ENCODE measurements at regions not wholly inside any gene's neighbourhood (a gene's known extent, or its start where the extent isn't known, plus 50 kb on each side); places are given as distances from the start of the nearest gene placed in this dataset.

DNA sequence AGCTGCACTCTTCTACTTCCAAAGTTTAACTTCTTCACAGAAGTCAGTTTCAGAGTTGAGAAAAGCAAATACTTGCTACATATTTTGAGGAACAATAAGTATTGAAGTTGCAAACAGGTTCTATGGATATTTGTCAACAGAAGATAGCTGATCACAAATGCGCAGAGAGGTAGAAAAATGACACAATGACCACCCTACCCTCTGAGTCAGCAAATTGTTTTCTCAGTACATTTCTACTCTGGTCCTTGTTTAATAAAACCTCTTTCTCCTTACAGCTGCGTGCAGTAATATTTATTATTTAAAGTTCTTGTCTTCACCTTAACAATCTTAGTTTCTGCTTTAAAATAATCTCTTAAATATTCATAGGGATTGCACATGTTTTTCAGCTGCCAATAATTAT lies 855.1 kb upstream of the CTNND2 start:
- no peak for TF ChIP-seq POLR2A (IDR thresholded peaks at IDR 0.05)
- TF ChIP-seq, protein P1, sequence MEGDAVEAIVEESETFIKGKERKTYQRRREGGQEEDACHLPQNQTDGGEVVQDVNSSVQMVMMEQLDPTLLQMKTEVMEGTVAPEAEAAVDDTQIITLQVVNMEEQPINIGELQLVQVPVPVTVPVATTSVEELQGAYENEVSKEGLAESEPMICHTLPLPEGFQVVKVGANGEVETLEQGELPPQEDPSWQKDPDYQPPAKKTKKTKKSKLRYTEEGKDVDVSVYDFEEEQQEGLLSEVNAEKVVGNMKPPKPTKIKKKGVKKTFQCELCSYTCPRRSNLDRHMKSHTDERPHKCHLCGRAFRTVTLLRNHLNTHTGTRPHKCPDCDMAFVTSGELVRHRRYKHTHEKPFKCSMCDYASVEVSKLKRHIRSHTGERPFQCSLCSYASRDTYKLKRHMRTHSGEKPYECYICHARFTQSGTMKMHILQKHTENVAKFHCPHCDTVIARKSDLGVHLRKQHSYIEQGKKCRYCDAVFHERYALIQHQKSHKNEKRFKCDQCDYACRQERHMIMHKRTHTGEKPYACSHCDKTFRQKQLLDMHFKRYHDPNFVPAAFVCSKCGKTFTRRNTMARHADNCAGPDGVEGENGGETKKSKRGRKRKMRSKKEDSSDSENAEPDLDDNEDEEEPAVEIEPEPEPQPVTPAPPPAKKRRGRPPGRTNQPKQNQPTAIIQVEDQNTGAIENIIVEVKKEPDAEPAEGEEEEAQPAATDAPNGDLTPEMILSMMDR (IDR thresholded peaks at IDR 0.05) = no peak
- TF ChIP-seq EP300 (IDR thresholded peaks at IDR 0.05) = no peak
- no peak for TF ChIP-seq POLR2AphosphoS5 (IDR thresholded peaks at IDR 0.05)

All from upper lobe of left lung (tissue), 4 donors.